Transverse colon (tissue), 4 donors: ENCODE measurements at regions not wholly inside any gene's neighbourhood (a gene's known extent, or its start where the extent isn't known, plus 50 kb on each side); places are given as distances from the start of the nearest gene placed in this dataset.

ENCODE experiments used
- DNase-seq: peaks from one replicate; pipeline ENCODE4 v3.0.0-alpha.2; 2019
- H3K27ac ChIP-seq, 4 donors: fragments of 200-600 bp; sonication (generic); 2 replicates each; pipeline ENCODE4 v1.5.1; 2016 to 2018; ENCODE audit warnings: inconsistent platforms in 4 of 4
- H3K27me3 ChIP-seq: fragments of 200-600 bp; sonication (generic); 2 replicates; pipeline ENCODE4 v1.5.1; 2017; ENCODE audit warnings: inconsistent platforms
- H3K36me3 ChIP-seq, 4 donors: fragments of 200-600 bp; sonication (generic); 2 replicates each; pipeline ENCODE4 v1.5.1; 2017 to 2019; ENCODE audit warnings: inconsistent platforms in 4 of 4
- H3K4me1 ChIP-seq, 4 donors: fragments of 200-600 bp; sonication (generic); 2 replicates each; pipeline ENCODE4 v1.5.1; 2017 to 2020; ENCODE audit warnings: inconsistent platforms in 4 of 4
- H3K4me3 ChIP-seq, 4 donors: fragments of 200-600 bp; sonication (generic); 1 replicate in 1 of 4; 2 replicates in 3 of 4; pipeline versions ENCODE4 v1.5.1 to v1.6.1; 2017 to 2019; ENCODE audit warnings: inconsistent platforms in 4 of 4
- H3K9me3 ChIP-seq, 2 donors: fragments of 200-600 bp; sonication (generic); 2 replicates each; pipeline ENCODE4 v1.5.1; 2017 to 2019; ENCODE audit warnings: inconsistent platforms in 2 of 2
- CTCF ChIP-seq, 5 experiments: fragments of 200-600 bp in 3 of 5; fragments of 450-650 bp in 2 of 5; sonication (generic) in 3 of 5; IDR thresholded peaks; 1 replicate in 2 of 5; 2 replicates in 3 of 5; pipeline ENCODE4 v1.5.1; 2016 to 2017; ENCODE audit warnings: antibody characterized with exemption in 5 of 5, inconsistent platforms in 3 of 5, mild to moderate bottlenecking in 2 of 5, moderate library complexity in 1 of 5
- EP300 ChIP-seq: sonication (generic); formaldehyde crosslinking; IDR thresholded peaks from one replicate; pipeline ENCODE4 v1.6.1; 2017; ENCODE audit warnings: antibody characterized with exemption, low read depth
- POLR2A ChIP-seq: fragments of 450-650 bp; IDR thresholded peaks from one replicate; pipeline ENCODE4 v1.6.1; 2016; ENCODE audit warnings: antibody characterized with exemption, mild to moderate bottlenecking, moderate library complexity
- POLR2AphosphoS5 ChIP-seq, 3 donors: sonication (generic); formaldehyde crosslinking; IDR thresholded peaks; one replicate each; pipeline ENCODE4 v1.6.1; 2016; ENCODE audit warnings: antibody characterized with exemption in 3 of 3
- WGBS, 2 donors: methylation state at CpG; one replicate each; pipeline ENCODE4 v1.1.5; 2018; ENCODE audit warnings: low coverage in 1 of 2; 5-methylcytosine and 5-hydroxymethylcytosine counted together
- in situ Hi-C, 4 donors: fragments of 200-750 bp; cut with MboI; loops; one replicate each; pipeline versions ENCODE4 v1.15.0 to v1.15.1; 2017; ENCODE audit warnings: low sequenced_read_pairs in 3 of 4, low pct_ligation_motif_present in 1 of 4, low pct_unique_long_range_greater_than_20kb in 1 of 4
- intact Hi-C: fragments of 100-400 bp; cut with DNase I; formaldehyde crosslinking; loops from one replicate; pipeline ENCODE4 v1.15.1; 2023; ENCODE audit warnings: low total_unique reads

- in situ Hi-C loops (no loop called here), intact Hi-C loops (no loop called here)
- no peaks in the 10 kb centered on the region for H3K36me3 ChIP-seq
- DNase-seq: no peak
- no peaks in the 10 kb centered on the region for H3K27me3 ChIP-seq
- H3K27ac ChIP-seq: no peak overlapping the region
- WGBS, 2 donors: 21% methylated on average over 1 of the region's 1 CpG; no CpG with 5 or more reads in 1 of the 2 donors
- no peaks in the 10 kb centered on the region for H3K9me3 ChIP-seq
- H3K4me3 ChIP-seq: no peak overlapping the region
- TF ChIP-seq POLR2A: no peak
- no peak for TF ChIP-seq CTCF (IDR thresholded peaks at IDR 0.05)
- TF ChIP-seq POLR2AphosphoS5 (IDR thresholded peaks at IDR 0.05): no peak
- no peak for TF ChIP-seq EP300
- H3K4me1 ChIP-seq: no peaks in the 10 kb centered on the region
Observed at GRCh38 chr2:146898083-146898482, 946.7 kb upstream of the ACVR2A start.

- H3K4me1 ChIP-seq: no peaks in the 10 kb centered on the region
- 75 to 100% methylated on average over 1 of the region's 1 CpG for WGBS, 2 donors
- H3K9me3 ChIP-seq: no peaks in the 10 kb centered on the region
- DNase-seq: no peak
- no peaks in the 10 kb centered on the region for H3K36me3 ChIP-seq
- no peak overlapping the region for H3K4me3 ChIP-seq
- H3K27ac ChIP-seq: no peak overlapping the region
- intact Hi-C loops (no loop called here), in situ Hi-C loops (no loop called here)
- H3K27me3 ChIP-seq: no peaks in the 10 kb centered on the region
- TF ChIP-seq POLR2A: no peak
- no peak for TF ChIP-seq POLR2AphosphoS5 (IDR thresholded peaks at IDR 0.05)
- TF ChIP-seq EP300: no peak
- TF ChIP-seq CTCF (IDR thresholded peaks at IDR 0.05): no peak
Observed at GRCh38 chr2:146894514-146894913, 950.3 kb upstream of the ACVR2A start.

- H3K27me3 ChIP-seq: no peaks in the 10 kb centered on the region
- intact Hi-C loops: no loop called here
- H3K9me3 ChIP-seq: no peaks in the 10 kb centered on the region
- H3K27ac ChIP-seq: no peak overlapping the region
- no peak overlapping the region for H3K4me3 ChIP-seq
- no peak for TF ChIP-seq POLR2A
- TF ChIP-seq CTCF (IDR thresholded peaks at IDR 0.05): no peak
- TF ChIP-seq POLR2AphosphoS5 (IDR thresholded peaks at IDR 0.05): no peak
- TF ChIP-seq EP300: no peak
- H3K4me1 ChIP-seq: no peaks in the 10 kb centered on the region
- no peaks in the 10 kb centered on the region for H3K36me3 ChIP-seq
- in situ Hi-C loops: no loop called here
- WGBS, 2 donors: 72 to 83% methylated on average over 5 of the region's 5 CpGs
- DNase-seq: no peak
Observed at GRCh38 chr2:146893500-146894041, 951.3 kb upstream of the ACVR2A start.

- H3K4me1 ChIP-seq: no peaks in the 10 kb centered on the region
- H3K36me3 ChIP-seq: no peaks in the 10 kb centered on the region
- no peaks in the 10 kb centered on the region for H3K9me3 ChIP-seq
- intact Hi-C loops: no loop called here
- H3K27me3 ChIP-seq: no peaks in the 10 kb centered on the region
- 75 to 80% methylated on average over 2 of the region's 2 CpGs for WGBS, 2 donors
- no peak for TF ChIP-seq POLR2AphosphoS5 (IDR thresholded peaks at IDR 0.05)
- no peak for TF ChIP-seq CTCF (IDR thresholded peaks at IDR 0.05)
- no peak for TF ChIP-seq POLR2A
- TF ChIP-seq EP300: no peak
- in situ Hi-C loops: no loop called here
- no peak overlapping the region for H3K4me3 ChIP-seq
- no peak for DNase-seq
- H3K27ac ChIP-seq: no peak overlapping the region
Observed at GRCh38 chr2:146890491-146890890, 954.3 kb upstream of the ACVR2A start.
